ENCODE measurements at regions not wholly inside any gene's neighbourhood (a gene's known extent, or its start where the extent isn't known, plus 50 kb on each side); places are given as distances from the start of the nearest gene placed in this dataset.

DNA sequence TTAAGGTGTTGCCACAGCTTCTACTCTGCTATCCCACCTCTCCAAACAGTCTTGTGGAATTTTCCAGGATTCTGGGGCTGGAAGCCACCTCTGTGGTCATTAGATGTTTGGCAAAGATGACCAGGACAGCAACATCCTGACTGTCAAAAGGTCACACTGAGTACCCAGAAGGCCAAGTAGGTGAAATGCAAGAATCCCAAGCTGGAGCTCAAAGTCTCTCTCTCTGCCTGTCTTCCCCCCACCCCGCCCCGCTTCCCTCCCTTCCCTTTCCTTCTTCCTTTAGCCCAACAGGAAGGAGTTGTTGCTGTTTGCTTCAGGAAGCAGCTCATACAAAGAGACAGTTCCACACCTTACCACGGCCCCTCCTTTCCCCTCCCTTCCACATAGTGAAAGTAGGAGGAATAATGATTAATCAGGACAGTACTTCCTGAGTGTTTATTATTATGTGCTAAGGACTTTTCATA lies 75.6 kb upstream of the SLC2A1 start:
- DNase-seq = no peak
- H3K4me3 ChIP-seq = no peak overlapping the region
- no peak overlapping the region for H3K27ac ChIP-seq
- WGBS, 3 donors = 73 to 84% (median 82%) methylated on average over 3 of the region's 3 CpGs
- TF ChIP-seq CTCF (IDR thresholded peaks at IDR 0.05) = no peak
- no peaks in the 10 kb centered on the region for H3K9me3 ChIP-seq
- intact Hi-C loops (cut with DNase I) = no loop called here
- no peaks in the 10 kb centered on the region for H3K4me1 ChIP-seq (ENCODE audit: insufficient read depth)
- H3K27me3 ChIP-seq = no peaks in the 10 kb centered on the region
- no peaks in the 10 kb centered on the region for H3K36me3 ChIP-seq

DNA sequence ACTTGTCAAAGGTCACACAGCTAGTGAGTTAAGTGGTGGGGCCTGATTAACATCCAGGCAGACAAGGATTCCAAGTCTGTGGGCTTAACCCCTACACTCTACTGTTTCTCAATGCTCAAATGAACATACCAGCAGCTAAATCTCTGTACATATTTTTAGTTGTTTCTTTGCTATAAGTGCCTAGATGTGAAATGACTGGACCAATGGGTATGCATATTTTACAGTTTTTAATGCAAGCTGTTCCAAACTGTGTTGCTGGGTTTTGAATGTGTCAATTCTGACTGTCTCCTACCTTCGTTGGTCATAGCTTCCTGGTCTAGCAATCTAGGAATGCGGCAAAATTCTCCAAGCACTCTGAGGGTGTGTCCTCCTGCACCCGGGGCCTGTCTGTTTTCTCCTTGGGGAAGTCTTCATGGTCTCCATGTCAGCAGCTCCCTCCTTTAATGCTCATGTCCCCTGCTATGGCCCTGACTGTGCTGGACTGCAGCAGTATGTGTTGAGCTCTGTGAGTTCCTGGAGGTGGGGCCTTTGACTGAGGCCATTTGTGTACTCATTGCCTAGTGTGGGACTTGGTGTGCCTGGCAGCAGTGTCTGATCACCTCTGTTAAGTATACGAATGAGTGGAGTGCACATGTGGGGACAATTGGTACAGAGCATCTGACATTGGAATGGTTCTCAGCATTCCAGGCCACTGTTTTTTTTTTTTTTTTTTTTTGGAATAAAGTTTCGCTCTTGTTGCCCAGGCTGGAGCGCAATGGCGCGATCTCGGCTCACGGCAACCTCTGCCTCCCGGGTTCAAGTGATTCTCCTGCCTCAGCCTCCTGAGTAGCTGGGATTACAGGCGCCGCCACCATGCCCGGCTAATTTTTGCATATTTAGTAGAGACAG lies 72.9 kb upstream of the SLC2A1 start:
- H3K9me3 ChIP-seq = no peaks in the 10 kb centered on the region
- DNase-seq = no peak
- no peak overlapping the region for H3K27ac ChIP-seq
- intact Hi-C loops (cut with DNase I) = no loop called here
- H3K4me1 ChIP-seq (ENCODE audit: insufficient read depth) = no peaks in the 10 kb centered on the region
- 93 to 95% (median 94%) methylated on average over 14 of the region's 14 CpGs for WGBS, 3 donors
- no peaks in the 10 kb centered on the region for H3K36me3 ChIP-seq
- H3K27me3 ChIP-seq = no peaks in the 10 kb centered on the region
- no peak overlapping the region for H3K4me3 ChIP-seq
- TF ChIP-seq EP300 (IDR thresholded peaks at IDR 0.05) = no peak
- no peak for TF ChIP-seq POLR2A (IDR thresholded peaks at IDR 0.05)
- TF ChIP-seq CTCF (IDR thresholded peaks at IDR 0.05) = no peak

GRCh38 chr1:43024905-43025304 lies 66.2 kb upstream of the SLC2A1 start:
- Histone ChIP-seq H3K36me3 (no peaks in the 10 kb centered on the region), H3K27me3 (no peaks in the 10 kb centered on the region), H3K9me3 (no peaks in the 10 kb centered on the region), H3K4me1 (ENCODE audit: insufficient read depth) (no peaks in the 10 kb centered on the region), H3K27ac (no peak overlapping the region), H3K4me3 (no peak overlapping the region)
- DNase-seq = no peak
- intact Hi-C loops (cut with DNase I) = no loop called here
- no peak for TF ChIP-seq EP300 (IDR thresholded peaks at IDR 0.05)
- TF ChIP-seq POLR2A (IDR thresholded peaks at IDR 0.05) = no peak
- no peak for TF ChIP-seq CTCF (IDR thresholded peaks at IDR 0.05)
- WGBS, 3 donors = 34 to 40% (median 39%) methylated on average over 7 of the region's 7 CpGs

- H3K27ac ChIP-seq = no peak overlapping the region
- no peak for DNase-seq
- H3K4me1 ChIP-seq (ENCODE audit: insufficient read depth) = no peaks in the 10 kb centered on the region
- no peaks in the 10 kb centered on the region for H3K9me3 ChIP-seq
- TF ChIP-seq POLR2A (IDR thresholded peaks at IDR 0.05) (no peak), EP300 (IDR thresholded peaks at IDR 0.05) (no peak), CTCF (IDR thresholded peaks at IDR 0.05) (no peak)
- WGBS, 3 donors = 88 to 94% (median 89%) methylated on average over 14 of the region's 14 CpGs
- intact Hi-C loops (cut with DNase I) = no loop called here
- H3K27me3 ChIP-seq = no peaks in the 10 kb centered on the region
- H3K4me3 ChIP-seq = no peak overlapping the region
- H3K36me3 ChIP-seq = no peaks in the 10 kb centered on the region
Measured at GRCh38 chr1:43021547-43022474, 63.1 kb upstream of the SLC2A1 start.
